ENCODE measurements at regions not wholly inside any gene's neighbourhood (a gene's known extent, or its start where the extent isn't known, plus 50 kb on each side); places are given as distances from the start of the nearest gene placed in this dataset.

- no peak for DNase-seq (ENCODE audit: low read depth)
Measured at GRCh38 chr4:146023334-146023967, 84.8 kb upstream of the ZNF827 start.

GRCh38 chr4:146022541-146022940 lies 83.9 kb upstream of the ZNF827 start:
- no peak for DNase-seq (ENCODE audit: low read depth)

- no peak for DNase-seq (ENCODE audit: low read depth)
Measured at GRCh38 chr4:146018247-146018646, 79.6 kb upstream of the ZNF827 start.

DNA sequence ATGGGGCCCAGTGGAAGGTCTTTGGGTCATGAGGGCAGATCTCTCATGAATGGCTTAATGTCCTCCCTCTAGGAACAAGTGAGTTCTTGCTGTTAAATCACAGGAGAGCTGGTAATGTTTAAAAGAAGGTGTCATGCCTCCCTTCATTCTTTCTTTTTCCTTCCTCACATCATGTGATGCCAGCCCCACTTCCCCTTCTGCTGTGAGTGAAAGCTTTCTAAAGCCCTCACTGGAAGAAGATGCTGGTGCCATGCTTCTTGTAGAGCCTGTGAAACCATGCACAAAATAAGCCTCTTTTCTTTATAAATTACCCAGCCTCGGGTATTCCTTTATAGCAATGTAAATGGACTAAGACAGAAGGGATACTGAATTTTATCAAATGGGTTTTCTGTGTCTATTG lies 66.1 kb upstream of the ZNF827 start:
- DNase-seq (ENCODE audit: low read depth), result no peak

- no peak for DNase-seq (ENCODE audit: low read depth)
Measured at GRCh38 chr4:145988628-145989027, 50.0 kb upstream of the ZNF827 start.
